Cardiac septum (tissue), 1 donor: ENCODE measurements at regions not wholly inside any gene's neighbourhood (a gene's known extent, or its start where the extent isn't known, plus 50 kb on each side); places are given as distances from the start of the nearest gene placed in this dataset.

ENCODE experiments used
- DNase-seq: peaks from one replicate; pipeline ENCODE4 v3.0.0-alpha.2; 2020; ENCODE audit warnings: low spot score
- intact Hi-C: fragments of 100-400 bp; cut with DNase I; formaldehyde crosslinking; loops from one replicate; pipeline ENCODE4 v1.14.0; 2022
- donor health status: DM: no; HTN: no; CAD: no.

- no peak for DNase-seq
- intact Hi-C loops: loop anchor here (1.0 to 5.0 kb wide), 6 partner anchors 13 to 595 kb away; partner anchors contain the start of gene MAML3
Measured at GRCh38 chr4:140252141-140252741, 98.3 kb upstream of the MAML3 start.

GRCh38 chr4:140251571-140251970, 97.6 kb upstream of the MAML3 start:
- DNase-seq: no peak
- intact Hi-C loops: loop anchor here (5.0 kb wide), 2 partner anchors 154 to 594 kb away; no protein-coding TSS in a partner anchor

- no peak for DNase-seq
- intact Hi-C loops: loop anchor here (5.0 kb wide), 2 partner anchors 154 to 594 kb away; no protein-coding TSS in a partner anchor
Measured at GRCh38 chr4:140250989-140251552, 97.1 kb upstream of the MAML3 start.

GRCh38 chr4:140249351-140249750, 95.4 kb upstream of the MAML3 start:
- intact Hi-C loops: no loop called here

GRCh38 chr4:140247237-140247636, 93.3 kb upstream of the MAML3 start:
- intact Hi-C loops: no loop called here

More at GRCh38 chr4:140249351-140249750, 95.4 kb upstream of the MAML3 start:
- DNase-seq: no peak

GRCh38 chr4:140246216-140246615, 92.2 kb upstream of the MAML3 start:
- DNase-seq: no peak
- intact Hi-C loops: no loop called here

More at GRCh38 chr4:140247237-140247636, 93.3 kb upstream of the MAML3 start:
- DNase-seq: no peak

GRCh38 chr4:140244328-140244727, 90.3 kb upstream of the MAML3 start:
- intact Hi-C loops: no loop called here
- DNase-seq: no peak

GRCh38 chr4:140243278-140243753, 89.3 kb upstream of the MAML3 start:
- intact Hi-C loops: no loop called here
- no peak for DNase-seq

- intact Hi-C loops: no loop called here
Measured at GRCh38 chr4:140242357-140243277, 88.6 kb upstream of the MAML3 start.

GRCh38 chr4:140240237-140240636, 86.3 kb upstream of the MAML3 start:
- DNase-seq: no peak
- intact Hi-C loops: no loop called here

More at GRCh38 chr4:140242357-140243277, 88.6 kb upstream of the MAML3 start:
- DNase-seq: no peak

- DNase-seq: no peak
- intact Hi-C loops: loop anchor here (2.0 to 5.0 kb wide), 3 partner anchors 13 to 317 kb away; no protein-coding TSS in a partner anchor
Measured at GRCh38 chr4:140239311-140239710, 85.3 kb upstream of the MAML3 start.

GRCh38 chr4:140238351-140239056, 84.5 kb upstream of the MAML3 start:
- peak; percentile 91 for DNase-seq
- intact Hi-C loops: loop anchor here (2.0 to 5.0 kb wide), 3 partner anchors 14 to 316 kb away; no protein-coding TSS in a partner anchor

- DNase-seq: peak; percentile 85
- intact Hi-C loops: loop anchor here (1.0 to 5.0 kb wide), 4 partner anchors 15 to 315 kb away; partner anchors contain the start of gene MAML3
Measured at GRCh38 chr4:140237616-140238350, 83.8 kb upstream of the MAML3 start.

- no peak for DNase-seq
- intact Hi-C loops: loop anchor here (1.0 to 5.0 kb wide), 2 partner anchors 82 to 314 kb away; partner anchors contain the start of gene MAML3
Measured at GRCh38 chr4:140236654-140237169, 82.7 kb upstream of the MAML3 start.

- intact Hi-C loops: loop anchor here (5.0 kb wide), 1 partner anchor 312 kb away; no protein-coding TSS in a partner anchor
- no peak for DNase-seq
Measured at GRCh38 chr4:140234697-140235060, 80.7 kb upstream of the MAML3 start.

- no peak for DNase-seq
- intact Hi-C loops: no loop called here
Measured at GRCh38 chr4:140233791-140234696, 80.1 kb upstream of the MAML3 start.

- no peak for DNase-seq
- intact Hi-C loops: no loop called here
Measured at GRCh38 chr4:140229881-140230280, 75.9 kb upstream of the MAML3 start.
